GM10266 (cell line): ENCODE measurements at regions not wholly inside any gene's neighbourhood (a gene's known extent, or its start where the extent isn't known, plus 50 kb on each side); places are given as distances from the start of the nearest gene placed in this dataset.

Experiments used
- DNase-seq: peaks from one replicate; pipeline ENCODE4 v3.0.0; 2012; ENCODE audit errors: extremely low spot score
- CTCF ChIP-seq: IDR thresholded peaks from 2 replicates; pipeline ENCODE4 v1.5.1; 2012; ENCODE audit warnings: mild to moderate bottlenecking, low read depth; ENCODE audit not compliant: control insufficient read depth, insufficient read depth; ENCODE audit errors: missing control alignments

GRCh38 chr1:163657719-163658118 lies 336.0 kb downstream of the NUF2 start:
- TF ChIP-seq CTCF, result no peak
- DNase-seq, result no peak

GRCh38 chr1:163661391-163661790 lies 339.6 kb downstream of the NUF2 start:
- no peak for TF ChIP-seq CTCF
- DNase-seq, result no peak

- no peak for TF ChIP-seq CTCF
- DNase-seq, result no peak
Measured at GRCh38 chr1:163664671-163665335, 343.0 kb downstream of the NUF2 start.

GRCh38 chr1:163668472-163668871 lies 346.7 kb downstream of the NUF2 start:
- no peak for TF ChIP-seq CTCF
- DNase-seq, result no peak

DNA sequence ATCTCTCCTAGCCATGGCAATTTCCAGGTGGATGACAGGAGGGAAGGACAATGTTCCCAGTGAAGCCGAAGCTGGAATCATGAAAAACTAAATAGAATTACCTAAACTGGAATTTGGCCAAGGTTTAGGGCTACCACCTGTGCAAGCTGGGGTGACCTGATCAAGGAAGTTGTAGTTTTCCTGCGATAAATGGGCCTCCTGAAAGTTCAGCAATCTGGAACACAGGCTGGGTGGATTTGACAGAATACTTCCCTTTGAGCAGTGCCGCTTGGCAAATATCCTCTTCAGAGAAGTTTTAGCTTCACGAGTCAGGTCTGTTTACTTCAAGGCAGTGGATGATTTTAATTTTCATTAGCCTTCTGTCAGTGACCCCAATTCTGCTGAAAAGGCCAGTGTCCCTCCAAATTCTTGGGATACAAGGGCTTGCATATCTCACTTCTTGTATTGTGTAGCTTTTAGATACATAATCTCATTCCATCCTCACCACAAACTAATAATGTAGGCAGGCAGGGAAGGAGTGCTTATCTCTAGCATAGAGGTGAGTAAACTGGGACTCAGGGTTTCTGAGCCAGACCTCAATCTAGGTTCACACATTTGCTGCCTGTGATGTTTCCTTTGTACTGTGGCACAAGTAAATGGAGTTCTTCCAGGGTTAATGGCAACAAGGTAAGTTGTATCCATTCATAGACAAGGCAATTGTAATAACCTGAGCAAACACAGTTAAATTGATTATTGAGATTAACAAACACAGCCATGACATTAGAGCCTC lies 349.4 kb downstream of the NUF2 start:
- DNase-seq, result no peak
- no peak for TF ChIP-seq CTCF

- no peak for DNase-seq
- TF ChIP-seq CTCF, result no peak
Measured at GRCh38 chr1:163672976-163673758, 351.4 kb downstream of the NUF2 start.
